Mesodermal cell (in vitro differentiated cells): ENCODE measurements at regions not wholly inside any gene's neighbourhood (a gene's known extent, or its start where the extent isn't known, plus 50 kb on each side); places are given as distances from the start of the nearest gene placed in this dataset.
"Not testable (repeated sequence)": the region's sequence is repeated elsewhere in the genome, so short reads cannot be mapped to it uniquely, and the experiment has no call there.

Experiments
- H3K27ac ChIP-seq: 2 replicates; pipeline ENCODE4 v1.7.0; 2013; ENCODE audit warnings: mild to moderate bottlenecking, low read depth, low read length, moderate library complexity; ENCODE audit not compliant: severe bottlenecking
- H3K36me3 ChIP-seq: 2 replicates; pipeline ENCODE4 v1.7.1; 2013; ENCODE audit warnings: mild to moderate bottlenecking, low read length, moderate library complexity; ENCODE audit not compliant: control insufficient read depth, insufficient read depth
- H3K4me1 ChIP-seq: one replicate; pipeline ENCODE4 v1.7.1; 2013; ENCODE audit warnings: mild to moderate bottlenecking, low read length; ENCODE audit not compliant: insufficient read depth, control insufficient read depth, poor library complexity, severe bottlenecking
- H3K4me3 ChIP-seq: 2 replicates; pipeline ENCODE4 v1.7.0; 2013; ENCODE audit warnings: low read length, control low read depth, mild to moderate bottlenecking; ENCODE audit not compliant: insufficient read depth, poor library complexity, severe bottlenecking; ENCODE audit errors: extremely low read depth
- H3K9me3 ChIP-seq: 2 replicates; pipeline ENCODE4 v1.7.1; 2013; ENCODE audit warnings: mild to moderate bottlenecking, low read length, moderate library complexity; ENCODE audit not compliant: control insufficient read depth
- WGBS, 2 experiments: methylation state at CpG; one replicate each; pipeline ENCODE4 v1.1.5; 2013; ENCODE audit warnings: missing lambda C conversion rate in 2 of 2; ENCODE audit not compliant: insufficient coverage in 2 of 2; 5-methylcytosine and 5-hydroxymethylcytosine counted together

DNA sequence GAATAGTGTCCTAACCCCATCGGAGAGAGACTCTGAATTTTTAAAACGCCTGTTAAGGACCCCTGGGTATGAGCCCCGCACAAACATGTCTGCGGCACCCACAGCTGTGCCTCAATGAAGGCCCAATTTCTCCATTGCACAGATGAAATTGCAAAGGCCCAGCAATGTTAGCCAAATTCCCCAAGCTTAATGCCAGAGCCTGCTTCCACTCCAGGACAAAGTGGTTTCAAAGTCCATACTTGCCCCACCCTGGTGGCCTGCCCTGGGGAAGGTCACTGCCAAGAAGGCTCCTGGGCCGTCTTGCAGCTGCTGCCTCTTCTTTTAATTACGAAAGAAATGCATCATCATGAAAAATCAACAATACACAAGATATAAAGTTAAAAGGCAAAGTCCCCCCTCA lies 1179.7 kb downstream of the VRK1 start:
- no peak overlapping the region for H3K27ac ChIP-seq
- 89 to 90% methylated on average over 4 of the region's 6 CpGs for WGBS, 2 experiments
- no peaks in the 10 kb centered on the region for H3K9me3 ChIP-seq
- no peak overlapping the region for H3K4me3 ChIP-seq
- H3K4me1 ChIP-seq: no peaks in the 10 kb centered on the region
- no peaks in the 10 kb centered on the region for H3K36me3 ChIP-seq

DNA sequence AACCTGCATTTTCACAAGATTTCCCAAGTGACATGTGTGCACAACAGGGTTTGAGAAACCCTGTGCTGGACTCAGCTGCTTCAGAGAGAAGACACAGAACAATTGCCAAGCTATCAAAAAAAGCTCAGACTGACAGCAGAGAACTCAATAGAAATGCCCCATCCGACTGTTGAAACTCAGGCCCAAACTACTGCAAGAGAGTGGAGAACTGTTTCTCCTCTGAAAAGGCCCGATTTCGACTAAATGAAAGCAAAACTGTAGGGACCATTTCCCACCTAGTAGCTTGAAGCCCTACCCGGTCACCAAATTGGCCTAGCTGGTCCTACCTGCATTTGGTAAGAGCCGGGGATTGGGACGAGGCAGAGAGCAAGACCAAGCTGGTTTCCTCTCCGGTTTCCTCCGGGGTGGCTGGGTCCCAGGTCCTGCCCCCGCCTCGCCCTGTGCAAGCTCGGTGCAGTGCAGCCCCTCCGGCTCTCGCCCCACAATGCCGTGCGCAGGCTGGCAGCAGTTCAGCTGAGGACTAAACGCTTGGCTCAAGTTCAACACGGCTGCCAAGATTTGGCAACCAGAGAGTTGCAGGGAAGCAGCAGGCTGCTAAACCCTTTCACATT lies 1180.6 kb downstream of the VRK1 start:
- H3K36me3 ChIP-seq: no peaks in the 10 kb centered on the region
- H3K27ac ChIP-seq: no peak overlapping the region
- no peaks in the 10 kb centered on the region for H3K9me3 ChIP-seq
- H3K4me1 ChIP-seq: no peaks in the 10 kb centered on the region
- 86 to 89% methylated on average over 15 to 16 of the region's 17 CpGs for WGBS, 2 experiments
- no peak overlapping the region for H3K4me3 ChIP-seq

DNA sequence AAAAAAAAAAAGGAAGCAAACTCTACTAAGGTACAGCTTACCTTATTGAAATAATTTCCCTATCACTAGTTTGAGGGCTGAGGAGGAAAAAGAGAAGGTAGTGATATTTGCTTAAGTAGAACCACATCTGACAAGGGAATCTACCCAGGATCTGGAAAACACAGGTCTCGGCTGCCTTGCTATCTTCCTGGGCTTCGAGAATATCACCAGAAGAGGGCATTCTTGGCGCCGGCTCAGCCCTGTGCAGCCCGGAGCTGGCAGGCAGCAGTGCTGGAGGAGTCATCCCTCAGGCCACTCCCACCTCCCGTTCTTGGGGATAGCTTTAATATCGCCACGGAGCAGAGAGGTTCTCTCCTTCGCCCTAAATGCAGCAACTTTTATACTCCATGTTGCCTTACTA lies 1181.2 kb downstream of the VRK1 start:
- Histone ChIP-seq H3K9me3 (no peaks in the 10 kb centered on the region), H3K4me1 (no peaks in the 10 kb centered on the region), H3K4me3 (no peak overlapping the region), H3K27ac (no peak overlapping the region), H3K36me3 (no peaks in the 10 kb centered on the region)
- 3 to 10% methylated on average over 7 of the region's 9 CpGs for WGBS, 2 experiments

DNA sequence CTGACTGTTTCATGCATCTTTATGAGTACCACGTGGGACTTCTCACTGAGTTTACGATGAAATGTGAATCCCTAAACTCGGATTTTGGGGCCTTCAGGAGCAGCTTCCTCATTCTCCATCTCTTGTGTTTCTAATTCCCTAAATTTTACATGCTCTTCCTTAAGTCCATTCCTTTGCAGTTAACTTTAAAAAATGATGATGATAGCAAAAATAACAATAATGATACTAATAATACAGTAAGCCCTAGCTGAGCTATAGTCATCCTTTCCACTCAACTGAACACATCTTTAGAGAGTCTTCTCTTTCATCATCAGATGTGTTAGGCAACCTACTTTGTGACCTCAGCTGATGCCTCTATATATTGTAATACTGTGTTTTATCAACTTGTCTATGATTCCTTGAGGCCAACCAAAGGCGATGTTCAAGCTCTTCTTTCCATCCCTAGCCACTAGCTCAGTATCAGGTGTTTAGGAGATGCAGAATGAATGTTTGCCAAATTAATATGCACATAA lies 1196.4 kb downstream of the VRK1 start:
- 82 to 93% methylated on average over 2 to 3 of the region's 4 CpGs for WGBS, 2 experiments
- Histone ChIP-seq H3K4me1 (no peaks in the 10 kb centered on the region), H3K36me3 (no peaks in the 10 kb centered on the region), H3K27ac (no peak overlapping the region), H3K4me3 (no peak overlapping the region), H3K9me3 (no peaks in the 10 kb centered on the region)

DNA sequence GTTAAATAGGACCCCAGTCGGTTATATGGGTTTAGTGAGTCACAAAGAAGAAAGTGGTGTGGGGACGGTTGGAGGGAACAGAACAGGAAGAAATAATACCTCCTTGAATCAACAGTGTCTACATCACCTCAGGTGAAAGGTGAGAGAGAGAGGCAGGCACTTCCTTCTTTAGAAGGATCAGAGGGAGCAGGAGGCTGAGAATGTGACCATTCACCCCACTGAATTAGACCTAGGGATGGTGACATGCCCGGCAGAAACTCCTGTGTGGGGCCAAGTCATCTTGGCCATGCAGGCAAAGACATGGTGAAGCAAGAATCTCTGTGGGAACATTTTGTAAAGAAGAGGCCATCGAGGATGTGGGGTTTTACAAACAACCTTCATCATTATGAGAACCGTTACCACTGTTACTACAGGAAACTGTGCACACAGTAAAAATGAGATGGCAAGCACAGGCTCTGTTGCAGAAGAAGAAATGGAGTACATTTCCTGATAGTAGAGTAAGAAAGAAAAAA lies 1196.9 kb downstream of the VRK1 start:
- Histone ChIP-seq H3K4me3 (no peak overlapping the region), H3K4me1 (no peaks in the 10 kb centered on the region), H3K9me3 (no peaks in the 10 kb centered on the region), H3K36me3 (no peaks in the 10 kb centered on the region), H3K27ac (no peak overlapping the region)
- 60 to 77% methylated on average over 1 to 2 of the region's 5 CpGs for WGBS, 2 experiments

DNA sequence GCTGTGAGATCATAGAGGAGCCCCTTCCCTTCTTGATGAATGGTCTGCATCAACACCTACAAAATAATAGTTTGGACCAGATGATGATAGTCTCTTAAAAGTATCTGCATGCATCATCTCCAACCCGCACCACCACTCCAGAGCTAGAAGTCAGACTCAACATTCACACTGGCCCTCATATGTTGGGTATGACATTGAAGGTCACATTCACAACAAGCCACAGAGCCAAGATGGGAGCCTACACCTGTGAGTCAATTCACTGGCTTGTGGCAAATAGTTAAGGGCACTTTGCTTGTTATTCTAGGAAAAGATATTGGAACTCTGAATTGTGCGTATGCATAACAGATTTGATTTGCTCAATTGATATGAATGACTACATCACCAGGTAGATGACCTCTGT lies 1197.9 kb downstream of the VRK1 start:
- WGBS, 2 experiments: 90 to 100% methylated on average over 1 of the region's 2 CpGs
- Histone ChIP-seq H3K4me1 (no peaks in the 10 kb centered on the region), H3K36me3 (no peaks in the 10 kb centered on the region), H3K27ac (no peak overlapping the region), H3K9me3 (no peaks in the 10 kb centered on the region), H3K4me3 (no peak overlapping the region)

DNA sequence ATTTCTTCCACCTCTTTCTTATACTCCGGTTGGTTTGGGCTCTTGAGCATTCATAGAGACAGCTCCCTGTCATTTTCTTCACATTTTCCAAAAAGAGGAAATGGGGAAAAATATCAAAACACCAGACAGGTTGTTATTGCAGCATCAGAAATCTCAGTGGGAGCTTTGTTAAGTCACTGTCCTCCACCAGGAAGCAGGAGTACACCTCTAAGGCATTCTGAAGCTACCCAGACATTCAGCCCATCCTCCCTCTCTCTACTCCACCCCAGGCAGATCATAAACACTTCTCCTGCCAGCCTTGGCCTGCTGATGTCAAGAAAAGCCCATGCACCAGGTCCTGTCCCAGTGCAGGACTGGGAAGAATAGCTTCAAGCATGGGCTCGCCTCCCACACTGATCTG lies 1198.3 kb downstream of the VRK1 start:
- 88 to 100% methylated on average over 1 of the region's 2 CpGs for WGBS, 2 experiments
- no peak overlapping the region for H3K27ac ChIP-seq

DNA sequence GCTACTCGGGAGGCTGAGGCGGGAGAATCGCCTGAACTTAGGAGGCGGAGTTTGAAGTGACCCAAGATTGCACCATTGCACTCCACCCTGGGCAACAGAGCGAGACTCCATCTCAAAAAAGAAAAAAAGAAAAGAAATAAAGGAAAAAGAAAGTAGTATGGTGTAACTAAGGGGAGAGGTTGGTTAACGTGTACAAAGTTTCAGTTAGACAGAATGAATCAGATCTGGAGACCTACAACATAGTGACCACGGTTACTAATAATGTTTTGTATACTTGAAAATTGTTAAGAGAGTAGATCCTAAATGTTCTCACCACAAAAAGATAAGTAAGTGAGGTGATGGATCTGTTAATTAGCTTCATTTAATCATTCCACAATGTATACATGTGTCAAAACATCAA lies 1208.8 kb downstream of the VRK1 start:
- WGBS, 2 experiments: 86 to 87% methylated on average over 2 to 5 of the region's 7 CpGs
- no peaks in the 10 kb centered on the region for H3K36me3 ChIP-seq

More for the DNA sequence above, 1198.3 kb downstream of the VRK1 start:
- H3K36me3 ChIP-seq: no peaks in the 10 kb centered on the region
- H3K4me1 ChIP-seq: no peaks in the 10 kb centered on the region
- H3K4me3 ChIP-seq: no peak overlapping the region
- H3K9me3 ChIP-seq: no peaks in the 10 kb centered on the region

DNA sequence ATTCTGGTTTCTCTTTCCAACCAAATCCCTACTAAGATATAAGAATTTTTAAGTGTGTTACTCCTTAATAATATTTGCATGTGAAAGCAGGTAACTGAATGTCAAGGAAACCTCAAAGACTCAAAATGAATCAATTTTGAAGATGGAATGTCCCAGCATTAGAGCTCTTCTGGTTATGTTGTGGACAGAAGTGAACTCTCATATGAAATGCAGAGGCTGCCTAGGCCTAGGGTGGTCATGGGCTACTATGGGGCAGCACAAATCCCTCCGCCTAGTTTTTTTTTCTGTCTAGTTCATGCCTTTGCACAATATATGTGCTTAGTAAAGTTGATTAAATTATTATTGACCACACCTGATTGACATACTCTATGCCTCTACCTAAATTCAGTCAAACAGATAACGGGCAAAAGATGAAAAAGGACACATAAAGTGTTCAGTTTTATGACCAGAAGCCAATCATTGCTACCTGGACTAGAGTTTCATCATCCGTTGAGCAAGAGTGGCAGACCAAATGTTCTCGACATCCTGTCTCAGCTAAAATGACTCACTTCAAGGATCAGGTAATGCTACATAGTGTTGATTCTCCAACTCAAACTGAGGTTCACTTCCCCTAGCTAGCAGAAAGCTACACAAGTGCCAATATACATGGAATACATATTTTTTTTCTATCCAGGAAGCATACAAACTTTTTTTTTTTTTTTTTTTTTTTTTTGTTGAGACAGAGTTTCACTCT lies 1211.4 kb downstream of the VRK1 start:
- WGBS, 2 experiments: 93 to 96% methylated on average over 3 of the region's 4 CpGs
- no peak overlapping the region for H3K4me3 ChIP-seq
- no peaks in the 10 kb centered on the region for H3K9me3 ChIP-seq
- H3K27ac ChIP-seq: no peak overlapping the region
- no peaks in the 10 kb centered on the region for H3K36me3 ChIP-seq
- peaks cover 5% of the 10 kb centered on the region for H3K4me1 ChIP-seq

More for the DNA sequence above, 1208.8 kb downstream of the VRK1 start:
- Histone ChIP-seq H3K4me3 (no peak overlapping the region), H3K4me1 (no peaks in the 10 kb centered on the region), H3K27ac (no peak overlapping the region), H3K9me3 (no peaks in the 10 kb centered on the region)

DNA sequence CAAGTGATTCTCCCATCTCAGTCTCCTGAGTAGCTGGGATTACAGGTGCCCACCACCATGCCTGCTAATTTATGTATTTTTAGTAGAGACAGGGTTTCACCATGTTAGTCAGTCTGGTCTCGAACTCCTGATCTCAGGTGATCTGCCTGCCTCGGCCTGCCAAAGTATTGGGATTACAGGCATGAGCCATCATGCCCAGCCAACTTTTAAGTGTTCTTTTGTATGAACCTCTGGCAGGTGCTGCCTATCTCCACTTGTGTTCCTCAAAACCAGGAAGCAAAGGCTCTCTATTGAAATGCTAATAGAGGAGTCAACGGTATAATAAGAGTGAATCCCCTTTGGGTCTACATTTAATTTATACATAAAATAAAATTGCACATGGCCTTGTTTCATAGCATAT lies 1212.0 kb downstream of the VRK1 start:
- not testable (repeated sequence) for H3K9me3 ChIP-seq, H3K4me3 ChIP-seq, H3K27ac ChIP-seq, H3K4me1 ChIP-seq, H3K36me3 ChIP-seq
- 100% methylated on average over 2 of the region's 3 CpGs for WGBS, 2 experiments

DNA sequence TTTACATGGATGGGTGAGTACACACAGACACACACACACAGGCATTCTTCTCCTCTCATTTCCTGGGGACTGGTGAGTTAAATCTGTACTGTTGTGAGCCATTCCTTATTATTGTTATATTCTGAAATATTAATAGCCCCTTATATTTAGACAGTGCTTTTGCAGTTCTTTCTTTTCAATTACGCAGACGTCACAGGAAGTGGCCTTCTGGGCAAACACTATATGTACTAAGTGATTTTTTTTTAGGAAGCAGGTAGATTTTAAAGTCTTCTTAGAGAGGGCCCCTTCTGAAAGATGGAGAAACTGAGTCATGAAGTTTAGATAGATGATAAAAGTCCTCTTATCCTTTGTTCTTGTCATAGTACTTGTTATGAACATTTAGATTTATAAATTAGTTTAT lies 1213.6 kb downstream of the VRK1 start:
- Histone ChIP-seq H3K36me3 (no peaks in the 10 kb centered on the region), H3K4me1 (peaks cover 5% of the 10 kb centered on the region), H3K4me3 (no peak overlapping the region), H3K9me3 (no peaks in the 10 kb centered on the region), H3K27ac (no peak overlapping the region)
- WGBS, 2 experiments: 100% methylated on average over 1 of the region's 2 CpGs; no CpG with 5 or more reads in 1 of the 2 experiments
